Activated CD4-positive, alpha-beta T cell treated with anti-CD3 and anti-CD28 coated beads, Interleukin-2, amount 50 U/mL, for 16 hours (primary cell): ENCODE measurements at regions not wholly inside any gene's neighbourhood (a gene's known extent, or its start where the extent isn't known, plus 50 kb on each side); places are given as distances from the start of the nearest gene placed in this dataset.
A peak's percentile ranks its signal among the peaks of the same experiment; 100 is the strongest.
"Not testable (repeated sequence)": the region's sequence is repeated elsewhere in the genome, so short reads cannot be mapped to it uniquely, and the experiment has no call there.

Source experiments
- DNase-seq: peaks from one replicate; pipeline ENCODE4 v3.0.0-alpha.2; 2020

GRCh38 chr7:29649876-29650275 is 86.2 kb downstream of the PRR15 start:
- DNase-seq, result no peak

- DNase-seq, result no peak
Measured at GRCh38 chr7:29651477-29651876, 87.8 kb downstream of the PRR15 start.

- DNase-seq, result no peak
Measured at GRCh38 chr7:29652556-29652955, 88.9 kb downstream of the PRR15 start.

- not testable (repeated sequence) for DNase-seq
Measured at GRCh38 chr7:29654340-29654739, 90.7 kb downstream of the PRR15 start.

GRCh38 chr7:29657288-29657687 is 93.7 kb downstream of the PRR15 start:
- no peak for DNase-seq

- DNase-seq, result no peak
Measured at GRCh38 chr7:29657856-29658255, 94.2 kb downstream of the PRR15 start.

- not testable (repeated sequence) for DNase-seq
Measured at GRCh38 chr7:29659213-29659612, 95.6 kb downstream of the PRR15 start.

- peak; percentile 9 for DNase-seq
Measured at GRCh38 chr7:29662899-29663298, 99.3 kb downstream of the PRR15 start.

- not testable (repeated sequence) for DNase-seq
Measured at GRCh38 chr7:29664999-29665398, 101.4 kb downstream of the PRR15 start.

GRCh38 chr7:29667096-29667669 is 103.5 kb downstream of the PRR15 start:
- DNase-seq, result not testable (repeated sequence)

GRCh38 chr7:29671286-29671685 is 107.7 kb downstream of the PRR15 start:
- not testable (repeated sequence) for DNase-seq

- DNase-seq, result not testable (repeated sequence)
Measured at GRCh38 chr7:29673635-29674034, 110.0 kb downstream of the PRR15 start.

GRCh38 chr7:29674626-29675025 is 111.0 kb downstream of the PRR15 start:
- not testable (repeated sequence) for DNase-seq

- DNase-seq, result not testable (repeated sequence)
Measured at GRCh38 chr7:29677254-29677653, 113.6 kb downstream of the PRR15 start.

GRCh38 chr7:29679963-29680362 is 116.3 kb downstream of the PRR15 start:
- DNase-seq, result not testable (repeated sequence)

- DNase-seq, result not testable (repeated sequence)
Measured at GRCh38 chr7:29680601-29681000, 117.0 kb downstream of the PRR15 start.

GRCh38 chr7:29684151-29684786 is 120.6 kb downstream of the PRR15 start:
- not testable (repeated sequence) for DNase-seq

- peak; percentile 38 for DNase-seq
Measured at GRCh38 chr7:29684787-29685650, 121.3 kb upstream of the WIPF3 start.

- not testable (repeated sequence) for DNase-seq
Measured at GRCh38 chr7:29685651-29686271, 120.5 kb upstream of the WIPF3 start.

- DNase-seq, result not testable (repeated sequence)
Measured at GRCh38 chr7:29690510-29690909, 115.8 kb upstream of the WIPF3 start.

GRCh38 chr7:29696402-29696801 is 109.9 kb upstream of the WIPF3 start:
- not testable (repeated sequence) for DNase-seq

- not testable (repeated sequence) for DNase-seq
Measured at GRCh38 chr7:29699723-29700122, 106.6 kb upstream of the WIPF3 start.

GRCh38 chr7:29701540-29701939 is 104.8 kb upstream of the WIPF3 start:
- DNase-seq, result not testable (repeated sequence)
